Mucosa of rectum (tissue), 2 donors: ENCODE measurements at regions not wholly inside any gene's neighbourhood (a gene's known extent, or its start where the extent isn't known, plus 50 kb on each side); places are given as distances from the start of the nearest gene placed in this dataset.
"Not testable (repeated sequence)": the region's sequence is repeated elsewhere in the genome, so short reads cannot be mapped to it uniquely, and the experiment has no call there.

Experiments
- H3K27ac ChIP-seq, 2 donors: one replicate each; pipeline ENCODE4 v1.7.0; 2013; ENCODE audit warnings: inconsistent platforms in 2 of 2, low read depth in 2 of 2, low read length in 2 of 2
- H3K27me3 ChIP-seq, 2 donors: one replicate each; pipeline ENCODE4 v1.7.0; 2013; ENCODE audit warnings: low read length in 2 of 2; ENCODE audit not compliant: control insufficient read depth in 2 of 2, insufficient read depth in 2 of 2
- H3K36me3 ChIP-seq, 2 donors: one replicate each; pipeline ENCODE4 v1.7.0; 2013; ENCODE audit warnings: low read length in 2 of 2; ENCODE audit not compliant: control insufficient read depth in 2 of 2, insufficient read depth in 2 of 2
- H3K4me1 ChIP-seq, 2 donors: one replicate each; pipeline ENCODE4 v1.7.0; 2013; ENCODE audit warnings: low read length in 2 of 2, mild to moderate bottlenecking in 1 of 2; ENCODE audit not compliant: control insufficient read depth in 2 of 2, insufficient read depth in 2 of 2
- H3K4me3 ChIP-seq, 2 donors: one replicate each; pipeline ENCODE4 v1.7.0; 2013; ENCODE audit warnings: low read length in 2 of 2
- H3K9ac ChIP-seq, 2 donors: one replicate each; pipeline ENCODE4 v1.7.0; 2013; ENCODE audit warnings: low read length in 2 of 2, low read depth in 1 of 2, mild to moderate bottlenecking in 1 of 2
- H3K9me3 ChIP-seq, 2 donors: one replicate each; pipeline ENCODE4 v1.7.0; 2013; ENCODE audit warnings: low read length in 2 of 2; ENCODE audit not compliant: control insufficient read depth in 2 of 2
- donor health status: healthy.
- donor health status: Normal muscosa, but diverticular disease.

- H3K9ac ChIP-seq = no peak overlapping the region
- no peaks in the 10 kb centered on the region for H3K4me1 ChIP-seq
- H3K9me3 ChIP-seq = no peaks in the 10 kb centered on the region
- H3K27me3 ChIP-seq = no peaks in the 10 kb centered on the region
- H3K27ac ChIP-seq = no peak overlapping the region
- H3K36me3 ChIP-seq = no peaks in the 10 kb centered on the region
- no peak overlapping the region for H3K4me3 ChIP-seq
Observed at GRCh38 chr2:234171666-234172065, 121.2 kb downstream of the SPP2 start.

GRCh38 chr2:234169674-234170073 is 119.2 kb downstream of the SPP2 start:
- H3K4me1 ChIP-seq = no peaks in the 10 kb centered on the region
- H3K27me3 ChIP-seq = no peaks in the 10 kb centered on the region
- H3K4me3 ChIP-seq = no peak overlapping the region
- no peaks in the 10 kb centered on the region for H3K9me3 ChIP-seq
- H3K27ac ChIP-seq = no peak overlapping the region
- H3K36me3 ChIP-seq = no peaks in the 10 kb centered on the region
- no peak overlapping the region for H3K9ac ChIP-seq

GRCh38 chr2:234168605-234169570 is 118.4 kb downstream of the SPP2 start:
- H3K36me3 ChIP-seq, H3K9ac ChIP-seq, H3K27ac ChIP-seq, H3K4me3 ChIP-seq, H3K9me3 ChIP-seq, H3K4me1 ChIP-seq, H3K27me3 ChIP-seq: not testable (repeated sequence)

- Histone ChIP-seq H3K27me3 (no peaks in the 10 kb centered on the region), H3K4me3 (no peak overlapping the region), H3K9me3 (no peaks in the 10 kb centered on the region), H3K4me1 (no peaks in the 10 kb centered on the region), H3K9ac (no peak overlapping the region), H3K27ac (no peak overlapping the region), H3K36me3 (no peaks in the 10 kb centered on the region)
Observed at GRCh38 chr2:234166531-234166930, 116.0 kb downstream of the SPP2 start.

- Histone ChIP-seq H3K4me3 (no peak overlapping the region), H3K27me3 (peaks cover 0 to 2% of the 10 kb centered on the region in 2 donors), H3K9ac (no peak overlapping the region), H3K27ac (no peak overlapping the region), H3K4me1 (no peaks in the 10 kb centered on the region), H3K36me3 (no peaks in the 10 kb centered on the region), H3K9me3 (no peaks in the 10 kb centered on the region)
Observed at GRCh38 chr2:234165421-234165820, 114.9 kb downstream of the SPP2 start.

GRCh38 chr2:234164493-234165413 is 114.3 kb downstream of the SPP2 start:
- H3K36me3 ChIP-seq = no peaks in the 10 kb centered on the region
- H3K4me3 ChIP-seq = no peak overlapping the region
- H3K27ac ChIP-seq = no peak overlapping the region
- no peak overlapping the region for H3K9ac ChIP-seq
- H3K4me1 ChIP-seq = no peaks in the 10 kb centered on the region
- peaks cover 0 to 2% of the 10 kb centered on the region in 2 donors for H3K27me3 ChIP-seq
- H3K9me3 ChIP-seq = no peaks in the 10 kb centered on the region

GRCh38 chr2:234163510-234164045 is 113.1 kb downstream of the SPP2 start:
- Histone ChIP-seq H3K36me3 (no peaks in the 10 kb centered on the region), H3K27ac (no peak overlapping the region), H3K9ac (no peak overlapping the region), H3K4me1 (no peaks in the 10 kb centered on the region), H3K9me3 (no peaks in the 10 kb centered on the region), H3K4me3 (no peak overlapping the region), H3K27me3 (peaks cover 0 to 2% of the 10 kb centered on the region in 2 donors)

- Histone ChIP-seq H3K36me3 (no peaks in the 10 kb centered on the region), H3K4me3 (no peak overlapping the region), H3K27ac (no peak overlapping the region), H3K27me3 (peaks cover 0 to 2% of the 10 kb centered on the region in 2 donors), H3K9me3 (no peaks in the 10 kb centered on the region), H3K4me1 (no peaks in the 10 kb centered on the region), H3K9ac (no peak overlapping the region)
Observed at GRCh38 chr2:234162861-234163260, 112.4 kb downstream of the SPP2 start.

- Histone ChIP-seq H3K9me3 (no peaks in the 10 kb centered on the region), H3K27me3 (peaks cover 0 to 2% of the 10 kb centered on the region in 2 donors), H3K4me1 (no peaks in the 10 kb centered on the region), H3K4me3 (no peak overlapping the region), H3K27ac (no peak overlapping the region), H3K36me3 (no peaks in the 10 kb centered on the region), H3K9ac (no peak overlapping the region)
Observed at GRCh38 chr2:234161932-234162331, 111.4 kb downstream of the SPP2 start.

GRCh38 chr2:234158812-234159211 is 108.3 kb downstream of the SPP2 start:
- H3K27me3 ChIP-seq = peaks cover 0 to 2% of the 10 kb centered on the region in 2 donors
- no peaks in the 10 kb centered on the region for H3K4me1 ChIP-seq
- no peak overlapping the region for H3K9ac ChIP-seq
- H3K36me3 ChIP-seq = no peaks in the 10 kb centered on the region
- H3K27ac ChIP-seq = no peak overlapping the region
- no peak overlapping the region for H3K4me3 ChIP-seq
- no peaks in the 10 kb centered on the region for H3K9me3 ChIP-seq
